T-helper 17 cell (primary cell): ENCODE measurements at regions not wholly inside any gene's neighbourhood (a gene's known extent, or its start where the extent isn't known, plus 50 kb on each side); places are given as distances from the start of the nearest gene placed in this dataset.

Source experiments
- ATAC-seq: fragments of 150-1000 bp; cut with Tn5 transposase; 2 replicates; pipeline ENCODE4 v1.10.0; 2021; ENCODE audit warnings: mild to moderate bottlenecking, moderate library complexity
- DNase-seq, 3 donors: peaks; one replicate each; pipeline versions ENCODE4 v3.0.0 to v3.0.0-alpha.2; 2020 to 2021
- H3K9me3 ChIP-seq: one replicate; pipeline ENCODE4 v1.7.0; 2013; ENCODE audit warnings: low read length, mild to moderate bottlenecking; ENCODE audit not compliant: control insufficient read depth, poor library complexity, severe bottlenecking
- H3K27ac Mint-ChIP-seq: one replicate; pipeline ENCODE4 v1.8.0; 2022; ENCODE audit warnings: mild to moderate bottlenecking, moderate library complexity, mixed read lengths
- H3K27me3 Mint-ChIP-seq: one replicate; pipeline ENCODE4 v1.8.0; 2022; ENCODE audit warnings: mixed read lengths
- H3K36me3 Mint-ChIP-seq: one replicate; pipeline ENCODE4 v1.8.0; 2022; ENCODE audit warnings: low read depth, mixed read lengths
- H3K4me1 Mint-ChIP-seq: one replicate; pipeline ENCODE4 v1.8.0; 2022; ENCODE audit warnings: mild to moderate bottlenecking, mixed read lengths
- H3K4me3 Mint-ChIP-seq: one replicate; pipeline ENCODE4 v1.8.0; 2022; ENCODE audit warnings: mild to moderate bottlenecking, moderate library complexity, mixed read lengths

DNA sequence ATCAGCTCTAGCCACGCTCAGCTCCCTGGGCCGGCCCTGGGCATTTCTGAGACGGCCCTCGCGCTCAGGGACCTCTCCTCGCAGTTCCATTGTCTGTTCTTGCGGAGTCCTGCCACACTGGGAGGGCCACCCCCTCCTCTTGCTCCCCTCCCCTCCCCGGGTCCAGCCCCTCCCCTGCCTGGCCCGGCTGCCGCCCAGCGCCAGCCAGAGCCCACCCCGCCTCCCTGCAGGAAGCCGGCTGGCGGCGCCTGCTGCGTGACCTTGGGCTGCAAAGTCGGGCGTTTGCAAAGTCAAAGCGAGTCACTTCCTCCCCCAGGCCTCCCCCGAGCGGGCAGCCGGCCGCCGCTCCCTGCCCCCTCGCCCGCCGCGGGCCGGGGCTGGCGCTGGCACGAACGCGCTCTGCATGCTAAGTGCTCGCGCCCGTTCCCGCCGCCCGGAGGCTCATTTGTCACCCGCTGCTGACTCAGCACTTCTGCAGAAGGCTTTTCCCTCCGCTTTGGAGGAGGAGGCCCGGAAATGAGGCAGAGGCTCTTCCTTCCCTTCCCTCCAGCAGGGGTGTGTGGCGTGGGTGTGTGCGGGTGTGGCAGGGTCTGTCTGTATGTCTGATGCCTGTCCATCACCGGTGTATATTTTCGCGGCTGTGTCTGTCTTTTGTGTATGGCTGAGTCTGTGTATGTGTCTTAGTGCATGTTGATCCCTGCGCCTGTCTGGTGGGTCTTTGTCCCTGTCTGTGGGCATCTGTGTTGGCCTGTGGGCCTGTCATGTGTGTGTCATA, 72.0 kb downstream of the IRF2BPL start:
- peak overlapping the region; percentile 90 for H3K4me3 Mint-ChIP-seq
- DNase-seq = peak; percentile 71 to 89 (median 83)
- peak overlapping the region; percentile 96 for H3K27ac Mint-ChIP-seq
- H3K27me3 Mint-ChIP-seq = no peaks in the 10 kb centered on the region
- ATAC-seq = peak; percentile 69
- H3K36me3 Mint-ChIP-seq = peaks cover under 1% of the 10 kb centered on the region
- peaks cover 43% of the 10 kb centered on the region for H3K4me1 Mint-ChIP-seq
- H3K9me3 ChIP-seq = no peaks in the 10 kb centered on the region

DNA sequence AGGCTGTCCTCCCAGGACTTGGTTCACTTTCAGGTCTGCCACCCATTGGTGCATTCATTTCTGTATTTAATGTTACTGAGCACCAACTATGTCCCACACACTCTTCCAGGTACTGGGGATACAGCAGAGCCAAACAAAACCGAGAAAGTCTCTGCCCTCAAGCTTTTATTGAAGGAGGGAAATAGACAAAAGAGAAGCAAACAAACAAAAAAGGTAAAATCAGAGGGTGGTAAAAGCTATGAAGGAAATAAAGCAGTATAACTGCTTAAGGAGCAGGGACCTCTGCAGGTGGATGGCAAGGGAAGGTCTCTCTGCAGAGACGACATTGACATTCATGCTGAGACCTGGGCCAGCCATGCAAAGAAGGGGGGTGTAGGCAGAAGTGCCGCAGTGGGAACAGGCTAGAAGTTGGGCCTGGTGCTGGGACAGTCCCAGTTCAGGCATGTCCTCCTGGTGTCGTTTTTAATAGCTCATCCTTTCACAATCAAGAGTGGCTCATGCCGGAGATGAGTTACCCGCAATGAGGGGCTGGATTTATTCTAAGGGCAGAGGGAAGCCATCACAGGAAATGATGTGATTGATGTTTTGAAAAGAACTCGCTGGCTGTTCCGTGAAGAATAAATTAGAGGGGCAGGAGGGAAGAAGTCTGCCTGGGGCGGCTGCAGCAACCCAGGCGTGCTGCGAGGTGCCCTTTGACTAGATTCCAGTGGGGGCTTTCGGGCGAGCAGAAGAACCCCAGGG, 72.8 kb downstream of the IRF2BPL start:
- Mint-ChIP-seq H3K27me3 (no peaks in the 10 kb centered on the region), H3K36me3 (peaks cover 4% of the 10 kb centered on the region), H3K27ac (peak overlapping the region; percentile 96), H3K4me3 (peak overlapping the region; percentile 90), H3K4me1 (peaks cover 43% of the 10 kb centered on the region)
- DNase-seq (peak; percentile 35 to 63 (median 47)), ATAC-seq (peak; percentile 67)
- H3K9me3 ChIP-seq = no peaks in the 10 kb centered on the region

DNA sequence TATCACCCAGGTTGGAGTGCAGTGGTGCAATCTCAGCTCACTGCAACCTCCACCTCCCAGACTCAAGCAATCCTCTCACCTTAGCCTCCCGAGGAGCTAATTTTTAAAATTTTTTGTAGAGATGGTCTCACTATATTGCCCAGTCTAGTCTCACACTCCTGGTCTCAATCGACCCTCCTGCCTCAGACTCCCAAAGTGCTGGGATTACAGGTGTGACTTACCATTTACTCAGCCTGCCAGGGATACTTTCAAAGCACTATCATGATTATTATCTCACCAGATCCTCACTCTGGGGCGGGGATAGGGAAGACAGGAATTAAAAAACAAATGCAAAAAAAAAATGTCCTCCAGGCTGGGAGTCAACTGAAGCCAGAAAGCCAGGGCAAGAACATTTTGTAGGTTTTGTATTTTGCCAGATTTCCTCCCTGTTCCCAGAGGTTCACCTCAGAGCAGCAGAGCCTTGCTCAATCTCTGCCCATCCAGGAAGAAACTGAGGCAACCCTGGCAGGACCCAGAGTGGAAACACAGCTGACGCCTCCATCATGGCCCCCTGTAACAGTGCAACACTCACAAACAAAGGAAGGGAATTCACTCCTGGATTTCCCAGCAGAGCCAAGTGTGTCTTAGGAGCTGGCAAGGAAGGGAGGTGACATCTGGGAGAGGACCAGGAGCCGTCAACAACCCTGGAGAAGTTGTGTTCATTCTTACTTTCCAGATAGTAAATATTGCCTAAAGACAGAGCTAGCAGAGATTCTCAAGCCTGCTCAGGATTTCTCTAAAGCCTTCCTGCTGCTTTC, 73.9 kb downstream of the IRF2BPL start:
- peaks cover 4% of the 10 kb centered on the region for H3K36me3 Mint-ChIP-seq
- DNase-seq (no peak), ATAC-seq (no peak)
- no peaks in the 10 kb centered on the region for H3K9me3 ChIP-seq
- H3K27me3 Mint-ChIP-seq = no peaks in the 10 kb centered on the region
- H3K4me1 Mint-ChIP-seq = peaks cover 39% of the 10 kb centered on the region
- peak overlapping the region; percentile 39 for H3K4me3 Mint-ChIP-seq
- peak overlapping the region; percentile 96 for H3K27ac Mint-ChIP-seq

DNA sequence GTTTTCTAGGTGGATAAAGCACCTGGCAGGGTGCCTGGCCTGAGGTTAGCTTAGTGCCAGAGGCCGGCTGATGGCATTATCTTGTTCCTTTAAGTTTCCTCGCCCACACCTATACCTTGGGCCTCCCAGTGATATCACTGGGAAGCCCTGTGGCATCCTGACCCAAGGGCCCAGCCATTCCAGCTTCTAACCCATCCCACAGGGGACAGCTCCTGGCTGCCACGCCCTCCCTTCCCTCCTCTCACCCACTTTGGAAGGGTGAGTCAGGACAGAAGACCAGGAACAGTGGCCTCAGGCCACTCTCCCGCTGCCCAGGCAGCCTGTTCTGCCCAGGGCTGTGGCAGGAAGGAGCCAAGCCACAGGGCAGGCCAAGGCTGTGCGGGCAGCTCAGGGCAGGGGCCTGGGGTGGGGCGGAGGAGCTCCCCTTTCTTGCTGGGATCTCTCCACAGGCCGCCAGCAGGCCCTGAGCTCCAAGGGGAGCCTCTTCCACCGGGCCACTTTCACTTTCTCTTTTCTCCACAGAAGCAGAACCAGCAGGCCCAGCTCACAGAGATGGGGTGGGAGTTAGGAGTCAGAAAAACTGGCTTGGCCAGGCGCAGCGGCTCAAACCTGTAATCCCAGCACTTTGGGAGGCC, 75.1 kb downstream of the IRF2BPL start:
- H3K9me3 ChIP-seq = no peaks in the 10 kb centered on the region
- peaks cover 4% of the 10 kb centered on the region for H3K36me3 Mint-ChIP-seq
- peak overlapping the region; percentile 92 for H3K27ac Mint-ChIP-seq
- H3K27me3 Mint-ChIP-seq = no peaks in the 10 kb centered on the region
- DNase-seq (no peak), ATAC-seq (no peak)
- peak overlapping the region; percentile 33 for H3K4me3 Mint-ChIP-seq
- peaks cover 36% of the 10 kb centered on the region for H3K4me1 Mint-ChIP-seq

DNA sequence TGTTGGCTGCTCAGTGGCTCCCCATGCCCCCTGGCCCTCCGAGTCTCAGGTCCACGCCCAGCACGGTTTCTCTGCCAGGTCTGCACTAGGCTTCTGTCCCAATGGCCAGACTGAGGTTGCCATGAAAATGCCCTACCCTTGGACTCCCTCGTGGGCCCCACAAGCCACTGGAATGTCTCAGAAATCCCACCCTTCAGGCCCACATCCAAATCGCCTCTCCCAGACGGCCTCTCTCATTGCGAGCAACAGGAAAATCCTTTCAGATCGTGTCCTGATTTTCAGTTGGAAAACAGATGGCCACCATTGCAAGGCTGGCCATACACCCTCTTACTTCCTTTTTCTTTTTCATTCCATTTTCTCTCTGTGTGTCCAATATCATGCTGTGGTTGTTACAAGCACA, 77.3 kb downstream of the IRF2BPL start:
- Mint-ChIP-seq H3K36me3 (peaks cover 4% of the 10 kb centered on the region), H3K4me3 (no peak overlapping the region), H3K27ac (no peak overlapping the region), H3K4me1 (peaks cover 33% of the 10 kb centered on the region), H3K27me3 (no peaks in the 10 kb centered on the region)
- ATAC-seq = no peak
- no peak for DNase-seq
- H3K9me3 ChIP-seq = no peaks in the 10 kb centered on the region

DNA sequence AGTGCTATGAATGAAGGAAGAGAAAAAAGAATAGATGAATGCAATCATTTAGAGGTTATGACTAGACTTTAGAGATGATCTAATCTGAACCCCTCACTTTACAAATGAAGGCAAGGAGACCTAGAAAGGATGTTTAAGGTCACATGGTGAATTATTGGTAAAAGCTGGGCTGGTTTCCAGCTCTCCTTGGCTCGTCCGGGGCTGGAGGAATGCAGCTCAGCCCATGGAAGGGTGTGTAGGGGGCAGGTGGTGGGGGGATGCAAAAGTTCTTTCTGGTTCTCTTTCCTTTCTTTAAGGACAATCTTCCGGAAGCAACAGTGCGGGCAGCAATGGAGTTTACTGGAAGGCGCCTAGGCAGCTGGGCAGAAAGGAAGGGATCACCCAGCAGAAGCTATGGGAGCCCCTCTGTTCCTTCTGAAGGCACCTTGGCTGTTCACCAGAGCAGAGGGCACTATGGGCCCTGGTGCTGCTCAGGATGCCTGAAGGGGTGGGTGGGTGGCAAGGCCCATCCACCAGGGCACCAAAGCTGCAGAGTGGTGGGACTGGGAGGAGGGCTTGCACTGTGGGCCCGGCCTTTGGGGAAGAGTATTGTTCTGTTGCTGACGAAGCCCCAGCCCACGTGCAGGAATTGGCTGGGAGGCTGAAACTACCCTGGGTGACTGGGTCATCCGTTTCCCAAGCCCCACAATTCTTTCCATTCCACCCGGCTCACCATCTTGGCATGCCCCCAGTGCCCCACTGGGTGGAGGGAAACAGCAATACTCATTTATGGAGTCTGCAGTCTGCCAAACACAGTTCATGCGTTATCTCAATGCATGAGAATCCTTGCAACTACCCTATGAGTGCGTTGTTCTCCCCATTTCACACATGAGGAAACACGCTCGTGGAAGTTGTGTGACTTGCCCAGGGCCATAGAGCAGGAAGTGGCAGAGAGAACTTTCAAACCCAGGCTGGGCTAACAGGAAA, 78.2 kb downstream of the IRF2BPL start:
- no peaks in the 10 kb centered on the region for H3K9me3 ChIP-seq
- no peak for DNase-seq
- Mint-ChIP-seq H3K27me3 (no peaks in the 10 kb centered on the region), H3K4me3 (no peak overlapping the region), H3K4me1 (peaks cover 25% of the 10 kb centered on the region), H3K27ac (no peak overlapping the region), H3K36me3 (peaks cover 4% of the 10 kb centered on the region)
- ATAC-seq = no peak

DNA sequence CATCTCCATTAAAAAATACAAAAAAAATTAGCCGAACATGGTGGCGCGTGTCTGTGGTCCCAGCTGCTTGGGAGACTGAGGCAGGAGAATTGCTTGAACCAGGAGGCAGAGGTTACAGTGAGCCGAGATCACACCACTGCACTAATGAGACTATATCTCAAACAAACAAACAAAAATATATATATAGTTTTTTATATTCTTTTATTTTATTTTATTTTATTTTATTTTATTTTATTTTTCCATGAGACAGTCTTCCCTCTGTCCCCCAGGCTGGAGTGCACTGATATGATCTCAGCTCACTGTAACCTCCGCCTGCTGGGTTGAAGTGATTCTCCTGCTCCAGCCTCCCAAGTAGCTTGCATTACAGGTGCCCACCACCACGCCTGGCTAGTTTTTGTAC, 79.5 kb downstream of the IRF2BPL start:
- Mint-ChIP-seq H3K36me3 (peaks cover 4% of the 10 kb centered on the region), H3K27me3 (no peaks in the 10 kb centered on the region), H3K4me3 (no peak overlapping the region), H3K27ac (peak overlapping the region; percentile 65), H3K4me1 (peaks cover 25% of the 10 kb centered on the region)
- no peak for ATAC-seq
- H3K9me3 ChIP-seq = no peaks in the 10 kb centered on the region
- DNase-seq = no peak

DNA sequence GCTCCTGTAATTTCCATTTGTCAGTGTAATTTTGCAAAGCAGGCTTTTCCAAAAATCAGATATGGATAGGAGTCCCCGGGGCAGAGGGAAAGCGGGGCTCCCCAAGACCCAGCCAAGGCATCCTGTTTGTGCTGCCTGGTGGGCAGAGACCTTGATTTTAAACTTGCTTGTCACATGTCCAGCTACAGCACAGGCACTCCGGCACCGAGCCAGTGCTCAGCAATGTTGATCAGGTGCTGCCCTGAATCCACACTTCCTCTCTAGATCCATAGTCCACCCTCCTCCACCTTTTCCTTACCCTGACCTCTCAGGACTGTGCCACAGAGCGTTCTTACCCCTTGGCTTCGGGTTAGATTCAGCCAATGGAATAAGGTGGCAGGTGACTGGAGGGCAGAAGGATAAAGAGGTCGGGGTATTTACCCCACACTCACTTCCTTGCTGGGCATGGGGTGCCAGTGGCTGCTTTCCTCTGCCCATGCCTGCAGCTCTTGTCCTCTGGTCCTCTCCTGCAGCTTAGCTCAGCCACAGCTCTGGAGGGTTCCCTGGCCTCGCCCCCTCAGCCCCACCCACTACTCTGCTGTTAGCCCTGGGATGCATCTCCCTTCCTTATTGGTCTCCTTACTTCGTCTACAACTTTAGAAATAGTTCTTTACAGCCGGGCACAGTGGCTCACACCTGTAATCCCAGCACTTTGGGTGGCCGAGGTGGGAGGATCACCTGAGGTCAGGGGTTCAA, 80.1 kb downstream of the IRF2BPL start:
- DNase-seq = no peak
- H3K27ac Mint-ChIP-seq = peak overlapping the region; percentile 65
- no peak for ATAC-seq
- H3K4me3 Mint-ChIP-seq = no peak overlapping the region
- peaks cover 20% of the 10 kb centered on the region for H3K4me1 Mint-ChIP-seq
- H3K36me3 Mint-ChIP-seq = peaks cover 4% of the 10 kb centered on the region
- H3K9me3 ChIP-seq = no peaks in the 10 kb centered on the region
- no peaks in the 10 kb centered on the region for H3K27me3 Mint-ChIP-seq

DNA sequence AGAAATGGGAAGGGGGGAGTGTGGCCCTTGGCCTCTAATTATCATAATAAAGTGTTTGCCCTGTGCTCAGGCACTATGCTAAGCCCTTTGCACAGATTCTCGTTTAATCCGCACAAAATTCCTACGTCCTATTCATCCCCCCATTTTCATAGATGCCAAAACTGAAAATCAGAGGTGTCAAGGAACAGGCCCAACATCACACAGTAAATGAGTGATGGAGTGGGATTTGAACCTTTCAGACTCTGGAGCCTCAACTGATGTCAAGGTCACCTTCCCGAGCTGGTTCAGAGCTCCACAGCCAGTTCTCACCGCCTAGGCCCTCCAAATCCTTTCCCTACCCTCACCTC, 80.7 kb downstream of the IRF2BPL start:
- H3K9me3 ChIP-seq = no peaks in the 10 kb centered on the region
- H3K36me3 Mint-ChIP-seq = peaks cover 4% of the 10 kb centered on the region
- ATAC-seq (no peak), DNase-seq (no peak)
- H3K27me3 Mint-ChIP-seq = no peaks in the 10 kb centered on the region
- peak overlapping the region; percentile 33 for H3K4me3 Mint-ChIP-seq
- H3K4me1 Mint-ChIP-seq = peaks cover 22% of the 10 kb centered on the region
- H3K27ac Mint-ChIP-seq = peak overlapping the region; percentile 65

DNA sequence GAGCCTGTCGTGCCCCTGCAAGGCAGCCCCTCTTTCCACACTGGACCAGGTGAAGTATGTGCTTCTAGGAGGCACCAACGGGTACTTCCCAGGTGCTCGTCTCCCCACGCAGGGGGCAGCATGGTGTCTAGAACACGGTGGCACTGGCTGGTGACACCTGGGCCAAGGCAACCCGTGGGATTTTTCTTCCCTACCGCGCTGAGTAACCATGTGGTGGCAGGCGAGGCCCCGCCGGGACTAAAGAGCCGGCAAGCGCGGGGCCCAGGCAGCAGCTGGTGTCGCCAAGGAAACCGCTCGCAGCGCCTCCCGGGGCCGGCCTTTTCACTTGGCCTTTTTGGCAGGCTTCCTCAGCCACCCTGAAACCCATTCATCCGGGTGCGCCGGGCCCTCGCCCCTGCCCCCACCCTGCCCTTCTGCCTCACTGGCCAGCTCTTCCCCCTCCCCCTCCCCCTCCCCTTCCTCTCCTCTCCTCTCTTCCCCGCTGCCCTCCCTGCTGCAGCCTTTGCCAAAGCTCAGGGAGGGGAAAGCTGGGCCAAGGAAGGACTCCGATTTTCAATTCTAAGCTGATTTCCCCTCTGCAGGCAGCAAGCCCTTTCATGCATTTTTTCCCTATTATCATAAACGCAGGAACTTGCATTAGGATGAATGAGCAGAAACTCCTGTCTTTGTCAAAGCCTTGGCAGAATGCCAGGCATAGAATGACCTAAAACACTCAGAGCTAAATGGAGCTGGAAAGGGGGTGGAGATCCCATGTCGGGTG, 81.2 kb downstream of the IRF2BPL start:
- DNase-seq = peak; percentile 64 to 68 (median 65)
- H3K4me1 Mint-ChIP-seq = peaks cover 22% of the 10 kb centered on the region
- peak overlapping the region; percentile 33 for H3K4me3 Mint-ChIP-seq
- no peaks in the 10 kb centered on the region for H3K27me3 Mint-ChIP-seq
- peak overlapping the region; percentile 65 for H3K27ac Mint-ChIP-seq
- H3K36me3 Mint-ChIP-seq = peaks cover 4% of the 10 kb centered on the region
- no peaks in the 10 kb centered on the region for H3K9me3 ChIP-seq
- peak; percentile 96 for ATAC-seq

DNA sequence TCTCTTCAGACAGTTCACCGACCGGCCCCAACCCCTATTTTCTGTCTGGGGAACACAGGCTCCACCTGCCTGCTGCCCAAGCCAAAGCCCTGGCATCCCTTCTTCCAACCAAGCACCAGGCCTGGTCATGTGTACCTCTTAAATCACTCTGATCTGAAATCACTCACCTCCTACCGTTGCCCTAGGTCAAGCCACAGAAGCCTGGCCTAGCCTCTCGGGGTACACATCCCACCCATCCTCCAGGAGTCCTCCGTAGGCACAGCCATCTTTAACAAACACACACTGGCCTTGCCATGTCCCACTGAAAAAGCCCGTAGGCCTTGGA, 81.8 kb downstream of the IRF2BPL start:
- Mint-ChIP-seq H3K36me3 (peaks cover 4% of the 10 kb centered on the region), H3K27ac (peak overlapping the region; percentile 65), H3K4me1 (peaks cover 22% of the 10 kb centered on the region), H3K4me3 (peak overlapping the region; percentile 19), H3K27me3 (no peaks in the 10 kb centered on the region)
- DNase-seq (no peak), ATAC-seq (no peak)
- H3K9me3 ChIP-seq = no peaks in the 10 kb centered on the region
